D721Med (cell line): ENCODE measurements at regions not wholly inside any gene's neighbourhood (a gene's known extent, or its start where the extent isn't known, plus 50 kb on each side); places are given as distances from the start of the nearest gene placed in this dataset.

ENCODE experiments used
- DNase-seq: peaks from one replicate; pipeline ENCODE4 v3.0.0; 2011; ENCODE audit warnings: low spot score; ENCODE audit not compliant: insufficient read length
- FAIRE-seq: peaks from 2 replicates; lab custom pipeline; 2011; peaks lifted over from hg19 to GRCh38; lab: Jason Lieb, UNC
- CTCF ChIP-seq: IDR thresholded peaks from 2 replicates; pipeline ENCODE4 v1.5.1; 2012; ENCODE audit warnings: mild to moderate bottlenecking, control low read depth; ENCODE audit not compliant: insufficient read depth; ENCODE audit errors: missing control alignments

DNA sequence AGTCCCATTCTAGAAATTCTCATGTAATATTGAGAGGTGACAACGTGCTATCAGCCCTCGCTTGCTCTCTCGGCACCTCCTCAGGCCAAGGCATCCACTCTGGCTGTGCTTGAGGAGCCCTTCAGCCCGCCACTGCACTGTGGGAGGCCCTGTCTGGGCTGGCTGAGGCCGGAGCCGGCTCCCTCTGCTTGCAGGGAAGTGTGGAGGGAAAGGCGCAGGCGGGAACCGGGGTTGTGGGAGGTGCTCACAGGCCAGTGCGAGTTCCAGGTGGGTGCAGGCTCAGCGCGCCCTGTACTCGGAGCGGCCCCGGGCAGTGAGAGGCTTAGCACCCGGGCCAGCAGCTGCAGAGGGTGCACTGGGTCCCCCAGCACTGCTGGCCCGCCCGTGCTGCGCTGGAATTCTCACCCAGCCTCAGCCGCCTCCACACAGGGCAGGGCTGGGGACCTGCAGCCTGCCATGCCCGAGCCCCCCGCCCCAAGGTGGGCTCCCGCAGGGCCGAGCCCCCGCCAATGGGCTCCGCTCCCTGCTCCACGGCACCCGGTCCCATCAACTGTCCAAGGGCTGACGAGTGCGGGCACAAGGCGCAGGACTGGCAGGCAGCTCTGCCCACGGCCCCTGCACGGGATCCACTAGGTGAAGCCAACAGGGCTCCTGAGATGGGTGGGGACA, 1680.6 kb upstream of the LRRTM1 start:
- TF ChIP-seq CTCF, result no peak
- no peak for FAIRE-seq
- DNase-seq, result no peak

GRCh38 chr2:81981585-81981984, 1677.0 kb upstream of the LRRTM1 start:
- no peak for TF ChIP-seq CTCF
- FAIRE-seq (no peak), DNase-seq (no peak)

DNA sequence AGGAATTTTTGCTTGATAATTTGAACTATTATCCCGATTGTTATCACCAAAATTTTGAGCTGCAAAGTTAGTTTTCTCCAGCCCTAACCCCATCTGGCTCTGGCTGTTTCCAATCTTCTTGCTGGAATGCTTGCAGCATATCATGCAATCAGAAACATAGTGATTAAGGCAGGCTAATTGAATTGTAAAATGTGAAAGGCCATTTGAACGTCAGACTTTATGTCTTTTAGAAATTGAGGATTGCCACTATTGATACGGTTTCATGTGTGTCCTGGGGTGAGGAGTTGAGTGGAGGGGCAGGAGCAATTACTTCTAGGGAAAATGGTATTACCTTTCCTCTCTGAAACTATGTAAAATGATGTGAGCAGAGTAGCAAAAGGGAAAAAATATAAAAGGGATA, 1674.5 kb upstream of the LRRTM1 start:
- no peak for TF ChIP-seq CTCF
- FAIRE-seq (no peak), DNase-seq (no peak)

DNA sequence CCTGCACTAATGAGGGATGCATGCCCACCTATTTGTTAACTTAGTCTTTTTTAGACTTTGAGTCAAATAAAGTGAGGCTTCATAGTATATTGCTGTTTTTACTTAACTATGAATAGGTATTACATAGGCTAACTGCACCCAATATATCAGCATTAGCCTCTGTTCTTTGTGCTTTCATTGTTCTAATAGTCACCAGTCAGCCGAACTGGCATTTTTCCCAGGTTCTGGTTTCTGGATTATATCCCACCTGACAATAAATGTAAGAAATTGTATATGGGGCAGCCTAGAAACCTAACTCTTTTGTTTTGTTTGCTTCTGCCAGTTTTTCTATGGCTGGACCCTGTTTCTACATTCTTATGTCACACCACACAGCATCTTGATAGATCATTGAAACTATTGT, 1672.4 kb upstream of the LRRTM1 start:
- DNase-seq (no peak), FAIRE-seq (no peak)
- no peak for TF ChIP-seq CTCF

GRCh38 chr2:81974216-81974615, 1669.7 kb upstream of the LRRTM1 start:
- no peak for TF ChIP-seq CTCF
- no peak for FAIRE-seq
- DNase-seq, result no peak

DNA sequence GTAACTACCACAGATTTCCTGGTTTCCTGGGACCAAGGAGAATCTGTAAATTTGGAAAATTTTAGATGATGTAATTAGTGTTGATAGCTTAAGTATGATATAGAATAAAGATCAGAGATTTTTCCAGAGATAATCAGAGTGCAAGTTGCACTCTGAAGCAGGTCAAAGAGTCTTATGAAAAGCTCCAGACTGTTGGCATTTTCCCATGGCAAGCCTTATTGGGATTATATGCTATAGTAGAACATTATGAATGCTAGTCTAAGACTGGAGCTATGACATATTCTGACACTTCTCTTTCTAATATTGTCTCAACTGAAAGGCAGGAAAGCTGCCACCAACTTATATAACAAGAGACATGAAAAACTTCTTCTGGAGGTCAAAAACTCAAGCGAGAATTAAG, 1638.3 kb upstream of the LRRTM1 start:
- DNase-seq (no peak), FAIRE-seq (no peak)
- no peak for TF ChIP-seq CTCF

DNA sequence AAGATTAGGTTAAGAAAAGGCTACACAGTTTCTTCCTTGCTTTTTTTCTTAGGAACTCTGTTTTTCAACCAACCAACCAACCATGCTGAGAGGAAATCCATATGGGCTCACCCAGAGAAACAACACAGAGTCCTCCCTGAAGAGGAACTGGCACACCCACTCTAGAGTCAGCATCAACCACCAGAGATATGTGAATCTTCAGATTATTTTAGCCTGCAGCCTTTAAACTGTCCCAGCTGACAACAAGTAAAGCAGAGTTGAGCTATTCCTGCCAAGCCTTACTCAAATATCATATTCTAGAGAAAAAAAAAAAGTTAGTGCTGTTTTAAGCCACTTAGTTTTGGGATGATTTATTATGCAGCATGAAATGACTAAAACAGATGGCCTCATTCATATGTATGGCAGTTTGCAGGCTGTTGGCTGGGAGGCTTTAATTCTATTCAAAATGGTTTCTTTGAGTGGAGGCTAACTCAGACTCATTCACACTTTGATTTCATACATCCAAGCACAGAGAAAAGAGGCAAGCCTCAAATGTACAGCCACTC, 1637.7 kb upstream of the LRRTM1 start:
- no peak for TF ChIP-seq CTCF
- DNase-seq (no peak), FAIRE-seq (no peak)
